ENCODE measurements at regions not wholly inside any gene's neighbourhood (a gene's known extent, or its start where the extent isn't known, plus 50 kb on each side); places are given as distances from the start of the nearest gene placed in this dataset.
"Not testable (repeated sequence)": the region's sequence is repeated elsewhere in the genome, so short reads cannot be mapped to it uniquely, and the experiment has no call there.

DNA sequence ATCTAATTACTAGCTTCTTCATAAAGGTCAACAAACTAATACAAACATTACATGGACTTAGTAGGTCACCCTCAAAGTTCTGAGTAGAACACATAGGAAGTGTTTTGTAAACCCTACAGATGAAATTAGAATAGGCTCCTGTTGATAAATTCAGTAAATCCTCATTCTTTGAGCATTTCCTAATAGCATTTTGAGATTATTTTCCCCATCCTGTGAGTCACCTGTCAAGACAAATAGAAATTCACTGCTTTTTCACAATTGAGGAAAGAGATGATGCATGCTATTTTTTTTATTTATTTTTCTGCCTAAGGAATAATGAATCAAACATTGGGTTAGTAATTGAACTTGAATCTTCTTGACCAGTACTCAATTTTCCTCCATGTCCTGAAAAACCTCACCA lies 666.7 kb upstream of the GOT2 start:
- no peak for DNase-seq (ENCODE audit: low read depth)

DNA sequence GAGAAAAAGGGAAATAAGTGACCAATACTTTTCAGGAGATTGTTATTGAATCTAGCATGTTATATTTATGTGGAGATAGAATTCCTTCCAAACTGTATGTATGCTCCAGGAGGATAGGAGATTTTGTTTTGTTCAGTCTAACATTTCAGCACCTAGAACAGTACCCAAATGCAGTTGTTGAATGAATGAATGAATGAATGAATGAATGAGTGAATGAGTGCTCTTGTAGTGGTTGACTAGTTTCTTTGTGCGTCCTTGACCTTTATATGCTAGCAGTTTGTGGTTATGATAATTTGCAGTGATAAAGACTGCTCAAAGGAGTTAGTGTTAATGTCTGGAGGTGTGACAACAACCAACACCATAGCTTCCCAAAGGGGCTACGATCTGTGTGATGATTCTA lies 663.5 kb upstream of the GOT2 start:
- no peak for DNase-seq (ENCODE audit: low read depth)

DNA sequence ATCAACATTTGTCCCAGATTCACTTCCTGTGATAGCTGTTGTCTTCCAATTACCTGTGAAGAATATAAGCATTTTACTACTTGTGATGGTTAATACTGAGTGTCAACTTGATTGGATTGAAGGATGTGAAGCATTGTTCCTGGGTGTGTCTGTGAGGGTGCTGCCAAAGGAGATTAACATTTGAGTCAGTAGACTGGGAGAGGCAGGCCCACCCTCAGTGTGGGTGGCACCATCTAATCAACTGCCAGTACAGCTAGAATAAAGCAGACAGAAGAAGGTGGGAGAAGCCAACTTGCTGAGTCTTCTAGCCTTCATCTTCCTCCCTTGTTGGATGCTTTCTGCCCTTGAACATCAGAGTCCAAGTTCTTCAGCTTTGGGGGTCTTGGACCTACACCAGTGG lies 660.4 kb upstream of the GOT2 start:
- DNase-seq (ENCODE audit: low read depth) = no peak

DNA sequence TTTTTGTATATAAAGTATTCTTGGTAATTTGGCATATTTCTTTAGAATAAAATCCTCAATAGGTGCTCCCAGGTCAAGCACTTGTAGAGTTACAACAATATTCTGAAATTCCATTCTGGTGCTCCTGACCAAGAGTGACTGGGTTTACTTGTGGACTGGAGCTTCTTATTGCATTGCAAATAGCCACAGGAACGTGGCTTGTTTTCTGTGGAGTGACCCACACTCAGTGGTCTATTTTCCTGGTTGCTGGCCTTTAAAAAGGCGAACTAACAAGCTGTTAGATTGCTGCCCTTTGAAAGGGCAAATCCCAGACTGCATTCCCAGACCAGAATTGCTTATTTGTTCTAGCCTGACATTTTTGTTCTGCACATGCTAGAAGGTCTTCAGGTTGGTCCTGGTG lies 658.8 kb upstream of the GOT2 start:
- no peak for DNase-seq (ENCODE audit: low read depth)

DNA sequence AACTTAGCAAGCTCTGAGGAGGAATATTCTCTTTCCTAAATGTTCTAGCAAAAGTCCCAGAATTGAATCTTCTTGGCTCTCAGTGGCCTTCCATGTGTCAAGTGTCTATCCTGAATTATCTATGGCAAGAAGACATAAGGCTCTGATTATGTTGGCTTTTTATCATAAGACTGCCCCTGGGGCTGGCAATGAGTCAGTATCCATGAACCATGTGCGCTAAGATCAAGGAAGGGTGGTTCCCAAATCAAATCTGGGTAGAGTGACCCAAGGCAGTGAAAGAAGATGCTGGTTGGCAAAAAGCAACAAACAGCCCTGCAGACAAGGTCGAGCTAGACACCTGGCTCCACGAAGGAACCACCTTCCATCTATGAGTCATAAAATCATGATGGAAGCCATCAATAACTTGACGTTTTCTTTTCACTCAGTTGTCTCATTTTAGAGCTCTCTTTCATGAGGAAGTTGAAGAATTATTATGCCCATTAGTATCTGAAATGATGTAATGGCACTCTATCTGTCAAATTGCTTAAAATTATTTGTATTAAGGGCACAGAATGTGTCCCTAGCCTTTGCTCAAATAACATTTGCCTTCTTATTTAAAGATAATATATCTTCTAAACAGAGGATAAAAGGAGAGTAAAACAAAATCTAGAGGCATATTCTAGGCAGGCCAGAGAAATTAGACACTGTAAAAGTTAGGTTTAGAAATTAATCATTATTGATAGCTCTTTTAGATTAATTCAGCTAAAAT lies 657.7 kb upstream of the GOT2 start:
- no peak for DNase-seq (ENCODE audit: low read depth)

DNA sequence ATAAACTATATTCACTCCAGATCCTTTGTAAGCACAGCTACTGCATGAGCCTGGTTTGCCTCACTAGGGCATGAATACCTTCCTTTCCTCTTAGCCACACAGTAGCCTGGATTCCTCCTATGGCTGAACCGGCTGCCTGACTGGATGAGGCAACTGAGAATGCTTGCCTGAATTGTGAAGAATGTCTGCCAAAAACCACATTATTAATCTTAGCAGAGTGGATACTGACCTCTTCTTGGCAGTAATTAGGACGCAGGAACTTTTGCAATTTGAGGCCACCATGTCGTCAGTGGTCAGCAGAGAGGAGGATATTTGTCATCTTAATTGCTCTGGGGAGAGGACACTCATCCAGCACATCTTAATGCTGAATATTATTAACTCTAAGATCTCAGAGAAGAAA lies 651.8 kb upstream of the GOT2 start:
- no peak for DNase-seq (ENCODE audit: low read depth)

DNA sequence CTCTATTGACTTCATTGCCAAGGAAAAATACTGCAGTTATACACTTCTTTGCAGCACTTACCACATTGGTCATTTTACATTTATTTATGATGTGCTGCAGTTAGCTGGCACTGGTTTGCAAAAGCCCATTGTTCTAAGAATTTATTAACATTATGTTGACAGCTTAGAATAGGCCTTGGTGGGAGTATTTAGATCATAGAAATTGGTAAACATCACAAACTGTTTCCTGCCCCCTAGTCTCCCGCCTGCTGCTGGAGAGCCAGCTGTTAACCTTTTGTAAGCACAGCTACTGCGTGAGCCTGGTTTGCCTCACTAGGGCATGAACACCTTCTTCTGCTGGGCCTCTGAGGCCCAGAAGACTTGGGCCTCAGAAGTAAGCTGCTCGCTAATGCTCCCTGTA lies 651.4 kb upstream of the GOT2 start:
- DNase-seq (ENCODE audit: low read depth) = no peak

DNA sequence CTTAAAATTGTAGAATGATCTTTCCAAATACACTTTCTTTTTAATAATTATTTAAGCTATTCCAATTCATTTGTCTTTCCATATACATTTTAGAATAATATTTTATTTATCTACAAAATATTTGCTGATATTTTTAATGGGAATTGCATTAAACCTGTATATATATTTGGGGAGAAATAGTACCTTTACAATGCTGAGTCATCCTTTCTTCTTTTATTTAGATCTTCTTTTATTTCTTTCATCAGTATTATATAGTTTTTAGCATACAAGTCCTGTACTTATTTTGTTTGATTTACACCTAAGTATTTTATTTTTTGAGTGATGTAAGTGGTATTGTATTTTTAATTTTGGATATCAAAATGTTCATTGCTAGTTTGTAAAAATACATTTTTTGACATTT lies 639.5 kb upstream of the GOT2 start:
- no peak for DNase-seq (ENCODE audit: low read depth)

DNA sequence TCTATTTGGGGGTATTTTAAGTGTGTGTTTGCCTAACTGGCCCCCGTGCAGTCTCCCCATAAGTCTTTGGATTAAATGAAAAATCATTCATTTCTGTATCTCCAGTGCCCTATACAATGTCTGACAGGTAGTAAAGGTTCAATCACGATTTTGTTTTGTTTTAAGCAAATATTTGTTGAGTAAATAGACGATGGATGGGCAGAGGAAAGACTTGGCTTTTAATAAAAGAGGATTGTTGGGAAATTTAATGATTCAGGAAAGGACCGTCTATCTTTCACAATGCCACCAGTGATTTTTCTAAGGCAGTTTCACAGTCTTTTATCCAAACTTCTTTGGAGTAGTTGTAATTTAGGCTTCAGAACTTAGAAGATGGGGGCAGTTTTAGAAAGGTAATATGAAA lies 636.6 kb upstream of the GOT2 start:
- no peak for DNase-seq (ENCODE audit: low read depth)

DNA sequence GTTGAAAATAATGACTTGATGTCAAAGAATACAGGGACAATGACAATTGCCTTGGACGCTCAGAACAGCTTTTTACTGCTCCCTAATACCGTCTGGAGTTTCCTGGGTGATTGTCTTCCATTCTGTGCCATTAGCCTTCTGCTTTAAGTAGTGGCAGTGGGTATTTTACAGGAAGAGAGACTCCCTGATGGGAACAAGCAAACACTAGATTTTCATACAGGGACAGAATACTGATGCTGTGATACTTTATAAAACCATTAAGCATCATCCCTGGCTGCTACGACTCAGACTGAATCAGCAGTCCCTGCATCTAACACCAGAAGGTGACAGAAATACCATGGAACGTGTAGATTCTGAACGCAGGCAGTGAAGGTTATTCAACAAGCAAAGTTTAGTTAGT lies 635.4 kb upstream of the GOT2 start:
- DNase-seq (ENCODE audit: low read depth) = no peak

DNA sequence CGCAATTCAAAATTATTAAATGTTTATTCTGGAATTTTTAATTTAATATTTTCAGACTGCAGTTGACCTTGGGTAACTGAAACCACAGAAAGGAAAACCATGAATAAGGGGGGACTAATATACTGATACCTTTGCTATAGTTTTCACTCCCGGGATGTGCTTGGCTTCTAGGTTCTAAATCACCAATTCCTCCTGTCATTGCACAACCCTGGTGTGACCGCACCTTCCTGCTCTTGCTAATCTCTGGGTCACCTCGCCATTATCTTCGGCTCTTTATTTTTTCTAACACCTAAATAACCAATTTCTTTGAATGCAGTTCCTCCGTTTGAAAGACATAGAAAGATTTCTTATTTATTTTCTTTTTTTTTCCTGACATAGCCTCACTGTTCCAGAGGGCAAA lies 634.5 kb upstream of the GOT2 start:
- no peak for DNase-seq (ENCODE audit: low read depth)

DNA sequence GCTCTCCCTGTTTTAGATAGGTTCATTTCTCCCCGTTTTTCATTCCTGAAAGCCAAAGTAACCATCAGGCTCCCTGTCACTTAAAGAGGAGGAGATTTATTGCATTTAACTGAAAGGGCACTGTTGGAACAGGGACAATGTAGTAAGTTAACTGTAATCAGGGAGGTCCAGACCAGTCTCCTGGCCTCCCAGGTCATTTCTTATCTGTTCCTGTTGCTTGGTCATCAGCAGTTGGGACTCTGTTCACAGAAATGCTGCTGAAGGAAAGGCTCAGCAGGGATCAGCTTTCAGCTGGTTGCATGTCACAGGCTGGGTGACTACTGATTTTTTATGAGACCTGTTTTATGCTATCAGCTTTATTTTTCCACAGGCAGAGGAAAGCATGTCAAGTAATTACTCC lies 622.6 kb upstream of the GOT2 start:
- DNase-seq (ENCODE audit: low read depth) = no peak

DNA sequence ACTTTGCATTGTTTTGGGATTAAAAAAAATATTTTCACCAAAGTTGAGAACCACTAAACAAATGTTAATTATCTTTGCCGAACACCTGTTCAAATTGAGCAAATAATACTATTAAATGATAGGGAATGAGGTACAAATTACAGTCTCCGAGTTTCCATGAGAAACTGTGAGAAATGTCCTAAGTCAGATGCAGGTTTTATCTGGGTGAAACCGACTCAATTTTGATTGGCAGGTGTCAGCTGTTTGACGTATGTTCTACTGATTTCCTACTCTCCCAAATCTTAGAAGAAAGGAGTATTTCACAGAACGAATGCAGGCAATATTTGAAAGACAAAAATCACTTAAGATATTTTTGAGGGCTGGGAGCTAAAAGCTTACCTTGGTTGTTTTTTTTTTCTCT lies 622.0 kb upstream of the GOT2 start:
- no peak for DNase-seq (ENCODE audit: low read depth)

DNA sequence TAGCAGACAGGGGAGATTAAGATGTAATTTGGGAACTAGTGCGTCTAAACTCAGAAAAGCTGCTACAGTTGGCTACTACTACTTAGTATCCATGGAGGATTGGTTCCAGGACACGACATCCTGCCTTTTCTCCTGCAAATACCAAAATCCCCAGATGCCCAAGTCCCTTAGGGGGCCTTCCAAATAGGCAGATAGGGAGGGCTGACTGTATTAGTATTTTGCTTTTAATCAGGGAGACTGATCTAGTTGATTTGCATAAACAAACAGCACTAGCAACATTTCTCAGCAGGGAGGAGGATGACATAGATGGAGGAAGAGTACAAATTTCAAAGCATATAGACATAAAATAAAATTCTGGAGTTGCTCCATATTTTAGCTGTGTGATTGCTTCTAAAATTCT lies 621.6 kb upstream of the GOT2 start:
- no peak for DNase-seq (ENCODE audit: low read depth)

DNA sequence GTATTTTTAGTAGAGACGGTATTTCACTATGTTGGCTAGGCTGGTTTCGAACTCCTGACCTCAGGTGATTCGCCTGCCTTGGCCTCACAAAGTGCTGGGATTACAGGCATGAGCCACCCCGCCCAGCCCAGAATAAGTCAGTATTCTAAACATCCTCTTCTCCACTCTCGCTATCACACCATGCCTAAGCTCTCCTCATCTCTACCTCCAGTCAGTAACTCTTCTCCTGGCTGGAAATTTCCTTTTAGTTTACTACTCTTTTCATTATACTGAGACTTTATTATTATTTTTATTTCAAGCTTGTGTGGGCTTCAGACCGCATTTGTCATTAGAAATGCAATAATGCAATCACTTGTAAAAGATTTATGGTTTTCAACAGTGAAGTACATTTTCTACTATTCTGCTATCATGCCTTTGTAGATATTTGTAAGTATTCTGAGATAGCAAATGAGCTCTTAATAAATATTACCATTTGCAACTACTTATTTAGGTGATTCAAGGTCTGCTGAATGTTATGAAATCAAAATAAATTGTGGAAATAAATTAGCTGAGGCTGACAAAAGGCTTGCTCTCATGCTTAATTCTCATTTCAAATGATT lies 617.3 kb upstream of the GOT2 start:
- no peak for DNase-seq (ENCODE audit: low read depth)

DNA sequence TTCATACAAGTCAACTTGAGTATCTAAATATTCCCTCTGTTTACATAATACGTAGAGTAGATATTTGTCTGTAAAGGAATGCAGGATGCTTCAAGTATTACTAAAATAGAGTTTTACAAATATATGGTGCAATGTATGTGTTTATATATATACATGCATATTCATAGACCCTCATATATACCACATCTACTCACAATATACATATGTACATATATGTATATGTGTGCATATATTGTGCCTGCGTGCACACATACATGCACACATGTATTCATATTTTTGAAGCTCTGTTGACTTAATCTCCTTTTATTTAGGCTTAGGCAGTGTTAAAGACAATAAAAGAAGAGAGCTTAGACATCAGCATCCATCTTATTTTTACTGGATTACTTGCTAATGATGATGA lies 616.6 kb upstream of the GOT2 start:
- no peak for DNase-seq (ENCODE audit: low read depth)

DNA sequence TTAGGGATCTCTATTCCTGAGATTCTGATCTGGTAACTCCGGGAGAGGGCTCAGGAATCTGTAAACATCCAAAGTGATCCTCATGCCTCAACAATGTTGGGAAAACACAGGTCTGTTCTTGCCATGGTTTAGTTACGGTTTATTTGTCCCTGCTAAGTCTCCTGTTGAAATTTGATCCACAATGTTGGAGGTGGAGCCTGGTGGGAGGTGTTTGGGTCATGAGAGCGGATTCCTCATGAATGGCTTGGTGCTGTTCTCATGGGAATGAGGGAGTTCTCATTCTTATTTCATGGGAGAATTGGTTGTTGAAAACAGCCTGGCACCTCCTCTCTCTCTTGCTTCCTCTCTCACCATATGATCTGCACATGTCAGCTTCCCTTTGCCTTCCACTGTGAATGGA lies 608.6 kb upstream of the GOT2 start:
- no peak for DNase-seq (ENCODE audit: low read depth)

DNA sequence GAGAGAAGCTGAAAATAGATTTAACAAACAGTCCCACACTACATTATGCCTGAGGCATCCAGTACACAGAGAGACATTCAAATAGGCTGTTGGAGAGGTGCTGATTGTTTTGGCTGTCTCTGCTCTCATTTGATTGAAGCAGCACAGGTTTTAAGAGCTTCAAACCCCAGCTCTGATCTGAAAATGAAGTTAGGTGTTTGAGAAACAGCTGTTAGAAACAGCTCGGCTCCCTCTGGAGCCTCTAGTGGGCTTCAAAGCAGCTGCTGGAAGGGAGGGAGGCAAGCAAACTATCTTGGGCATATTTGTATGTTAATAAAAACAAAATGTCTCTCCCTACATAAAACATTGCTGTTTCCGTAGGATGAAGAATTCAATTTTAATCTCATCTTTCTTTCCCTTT lies 607.3 kb upstream of the GOT2 start:
- DNase-seq (ENCODE audit: low read depth) = no peak

DNA sequence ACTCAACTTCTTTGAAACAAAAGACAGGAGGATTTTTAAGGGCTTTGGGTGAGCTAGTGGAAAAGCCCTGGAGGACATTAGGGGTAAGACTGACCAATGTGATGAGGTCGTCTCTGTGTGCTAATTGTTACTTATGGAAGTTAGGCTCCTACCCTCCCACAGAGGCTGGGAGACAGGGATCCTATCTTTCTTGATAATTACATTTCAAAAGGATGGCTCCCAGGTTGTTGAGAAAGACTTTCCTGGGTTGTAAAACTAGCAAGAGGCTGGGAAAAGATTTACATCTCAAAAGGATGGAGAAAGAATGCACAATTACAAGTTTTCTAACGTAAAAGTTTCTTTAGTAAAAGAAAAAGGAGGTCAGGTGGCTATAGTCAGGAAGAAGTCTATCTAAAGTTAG lies 605.8 kb upstream of the GOT2 start:
- no peak for DNase-seq (ENCODE audit: low read depth)

DNA sequence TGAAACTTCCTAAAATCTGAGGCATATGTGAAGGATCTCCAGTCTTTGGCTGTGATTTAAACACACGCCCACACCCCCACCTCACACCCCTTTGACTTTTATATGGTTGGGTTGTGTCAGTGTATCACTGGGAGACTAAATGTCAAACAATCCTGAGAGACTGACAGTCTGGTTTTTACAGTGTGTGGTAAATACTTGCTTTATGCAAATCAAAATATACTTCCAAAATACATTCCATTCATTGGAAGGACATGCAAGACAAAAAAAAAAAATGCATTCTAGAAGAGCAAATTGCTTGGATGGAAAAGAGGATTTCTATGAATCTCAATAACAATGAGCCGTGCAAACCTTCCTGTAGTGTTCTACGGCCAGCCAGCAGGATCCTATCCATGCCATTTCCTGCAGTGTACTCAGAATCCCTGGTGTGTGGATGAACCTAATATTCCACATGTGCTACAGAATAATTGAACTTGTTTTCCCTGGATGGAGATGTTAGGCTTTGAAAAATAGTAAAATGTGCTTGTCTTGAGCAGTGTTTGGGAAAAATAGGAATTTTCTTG lies 602.1 kb upstream of the GOT2 start:
- no peak for DNase-seq (ENCODE audit: low read depth)

DNA sequence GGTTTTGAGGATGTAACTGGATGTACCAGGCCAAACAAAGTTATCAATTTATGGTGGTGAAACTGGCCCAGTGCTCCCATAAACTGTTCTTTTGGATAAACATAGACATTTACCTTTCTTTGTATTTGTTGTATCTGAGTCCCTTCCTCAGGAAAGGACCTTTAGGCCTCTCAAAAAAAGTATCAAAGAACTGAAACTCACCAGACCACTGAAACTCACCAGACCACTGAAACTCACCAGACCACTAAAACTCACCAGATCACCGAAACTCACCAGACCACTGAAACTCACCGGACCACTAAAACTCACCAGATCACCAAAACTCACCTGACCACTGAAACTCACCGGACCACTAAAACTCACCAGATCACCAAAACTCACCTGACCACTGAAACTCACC lies 597.6 kb upstream of the GOT2 start:
- DNase-seq (ENCODE audit: low read depth) = not testable (repeated sequence)

DNA sequence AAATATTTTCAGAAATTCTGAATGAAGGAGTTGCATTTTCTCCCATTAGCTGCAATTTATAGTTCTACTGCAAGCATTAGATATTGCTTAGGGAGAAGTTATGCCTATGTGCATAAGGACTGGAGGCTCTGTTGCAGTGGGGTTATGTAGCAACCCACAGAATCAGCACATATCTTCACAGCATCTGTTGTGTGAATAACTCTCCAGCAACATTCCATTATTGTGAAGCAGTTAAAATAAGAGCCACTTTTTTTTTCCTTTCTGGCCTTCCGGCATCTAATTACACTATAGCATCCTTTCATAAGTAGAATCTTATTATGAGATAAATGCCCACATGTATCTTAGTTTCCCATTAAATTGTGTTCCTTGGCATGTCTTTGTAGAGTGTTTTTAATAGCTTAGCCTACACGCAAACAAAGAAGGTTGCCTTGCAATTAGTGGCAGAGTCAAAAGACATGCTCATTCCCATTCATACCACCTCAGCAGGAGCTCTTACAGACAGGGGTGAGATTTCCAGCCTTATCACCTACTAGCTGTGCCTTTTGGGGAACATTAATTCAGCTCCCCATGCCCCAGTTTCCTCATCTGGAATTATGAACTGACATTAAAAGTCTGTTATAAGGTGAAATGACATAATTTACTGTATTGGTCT lies 596.0 kb upstream of the GOT2 start:
- DNase-seq (ENCODE audit: low read depth) = no peak

DNA sequence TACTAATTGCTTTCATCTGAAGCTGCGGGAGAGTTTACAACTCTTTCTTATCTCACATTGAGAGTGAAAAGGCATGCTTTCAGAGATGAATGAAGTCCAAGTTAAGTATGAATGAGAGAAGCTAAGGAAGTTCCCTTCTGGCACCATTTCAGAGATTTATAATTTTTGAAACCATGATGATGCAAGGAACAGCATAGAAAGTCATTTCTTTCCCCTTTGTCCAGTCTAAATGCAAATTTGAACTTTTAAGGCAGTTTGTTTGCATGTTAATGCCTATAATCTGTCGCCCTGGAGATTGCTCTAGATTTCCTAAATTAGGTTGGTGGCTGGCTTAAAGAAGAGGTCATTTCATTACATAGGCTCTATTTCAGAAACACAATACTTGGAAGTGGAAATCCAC lies 594.8 kb upstream of the GOT2 start:
- no peak for DNase-seq (ENCODE audit: low read depth)

DNA sequence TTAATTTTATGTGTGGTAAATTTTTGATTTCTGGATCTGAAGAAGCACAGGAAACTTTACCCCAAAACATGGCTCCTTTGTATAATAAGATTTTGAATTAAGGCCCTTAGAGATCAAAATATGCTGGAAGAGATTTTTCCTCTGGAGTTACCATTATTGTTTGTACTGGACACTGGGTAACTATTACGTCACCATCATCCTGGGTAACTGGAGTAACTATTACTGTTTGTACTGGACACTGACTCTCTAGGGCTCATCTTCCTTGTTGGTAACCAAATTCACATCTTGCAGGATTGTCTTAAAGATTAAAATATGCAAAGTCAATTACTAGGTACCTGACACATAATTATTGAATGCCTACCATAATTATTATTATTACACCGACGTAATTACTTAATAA lies 593.8 kb upstream of the GOT2 start:
- no peak for DNase-seq (ENCODE audit: low read depth)

Data from activated T-cell treated with anti-CD3 and anti-CD28 coated beads for 1 hour (primary cell).